HL-60 (cell line): ENCODE measurements at regions not wholly inside any gene's neighbourhood (a gene's known extent, or its start where the extent isn't known, plus 50 kb on each side); places are given as distances from the start of the nearest gene placed in this dataset.

Source experiments
- CTCF ChIP-seq: IDR thresholded peaks from one replicate; pipeline ENCODE4 v1.5.1; 2011; ENCODE audit warnings: low read length, control low read depth, inconsistent platforms; ENCODE audit not compliant: insufficient read depth
- GABPA ChIP-seq: IDR thresholded peaks from 2 replicates; pipeline ENCODE4 v1.6.1; 2012; ENCODE audit warnings: low read depth

GRCh38 chr20:52497731-52498130 lies 306.2 kb upstream of the ZFP64 start:
- TF ChIP-seq CTCF (no peak), GABPA (no peak)
